OCI-LY1 (cell line): ENCODE measurements at regions not wholly inside any gene's neighbourhood (a gene's known extent, or its start where the extent isn't known, plus 50 kb on each side); places are given as distances from the start of the nearest gene placed in this dataset.

Source experiments
- CTCF ChIP-seq: fragments of 200-600 bp; sonication (generic), shearing (Covaris generic); IDR thresholded peaks from 2 replicates; pipeline ENCODE4 v1.5.1; 2017; ENCODE audit warnings: mild to moderate bottlenecking, antibody characterized with exemption, low read length, moderate library complexity, mixed read lengths
- EZH2 ChIP-seq: fragments of 200-600 bp; sonication (generic), shearing (Covaris generic); IDR thresholded peaks from 2 replicates; pipeline ENCODE4 v1.8.0; 2017; ENCODE audit warnings: borderline replicate concordance, mixed run types, mild to moderate bottlenecking, antibody characterized with exemption, low read length, moderate library complexity, mixed read lengths

- TF ChIP-seq CTCF (no peak), EZH2 (no peak)
Observed at GRCh38 chr11:128260398-128260797, 327.0 kb downstream of the ETS1 start.
